ENCODE measurements at regions not wholly inside any gene's neighbourhood (a gene's known extent, or its start where the extent isn't known, plus 50 kb on each side); places are given as distances from the start of the nearest gene placed in this dataset.
"Not testable (repeated sequence)": the region's sequence is repeated elsewhere in the genome, so short reads cannot be mapped to it uniquely, and the experiment has no call there.

GRCh38 chr14:25375639-25376038 is 325.7 kb upstream of the STXBP6 start:
- Mint-ChIP-seq H3K9me3 (peaks cover 5% of the 10 kb centered on the region), H3K4me3 (no peak overlapping the region), H3K36me3 (ENCODE audit: low read depth) (no peaks in the 10 kb centered on the region), H3K27me3 (ENCODE audit: low read depth) (peaks cover 42% of the 10 kb centered on the region), H3K4me1 (no peaks in the 10 kb centered on the region), H3K27ac (ENCODE audit: unreplicated experiment) (no peak overlapping the region)
- TF ChIP-seq CTCF (conservative IDR thresholded peaks at IDR 0.05) = no peak
- no peak for DNase-seq (ENCODE audit: low read depth, low spot score)

GRCh38 chr14:25371068-25371467 is 321.1 kb upstream of the STXBP6 start:
- peaks cover 14% of the 10 kb centered on the region for H3K27me3 Mint-ChIP-seq (ENCODE audit: low read depth)
- no peaks in the 10 kb centered on the region for H3K36me3 Mint-ChIP-seq (ENCODE audit: low read depth)
- no peak for TF ChIP-seq CTCF (conservative IDR thresholded peaks at IDR 0.05)
- no peaks in the 10 kb centered on the region for H3K4me1 Mint-ChIP-seq
- no peak overlapping the region for H3K4me3 Mint-ChIP-seq
- H3K27ac Mint-ChIP-seq (ENCODE audit: unreplicated experiment) = no peak overlapping the region
- DNase-seq (ENCODE audit: low read depth, low spot score) = no peak
- H3K9me3 Mint-ChIP-seq = peaks cover 7% of the 10 kb centered on the region

DNA sequence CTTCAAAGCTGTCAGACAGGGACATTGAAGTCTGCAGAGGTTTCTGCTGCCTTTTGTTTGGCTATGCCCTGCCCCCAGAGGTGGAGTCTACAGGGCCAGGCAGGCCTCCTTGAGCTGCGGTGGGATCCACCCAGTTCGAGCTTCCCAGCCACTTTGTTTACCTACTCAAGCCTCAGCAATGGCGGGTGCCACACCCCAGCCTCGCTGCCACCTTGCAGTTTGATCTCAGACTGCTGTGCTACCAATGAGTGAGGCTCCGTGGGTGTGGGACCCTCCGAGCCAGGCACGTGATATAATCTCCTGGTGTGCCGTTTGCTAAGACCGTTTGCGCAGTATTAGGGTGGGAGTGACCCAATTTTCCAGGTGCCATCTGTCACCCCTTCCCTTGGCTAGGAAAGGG is 320.1 kb upstream of the STXBP6 start:
- H3K4me1 Mint-ChIP-seq; H3K27ac Mint-ChIP-seq (ENCODE audit: unreplicated experiment); DNase-seq (ENCODE audit: low read depth, low spot score): not testable (repeated sequence)

DNA sequence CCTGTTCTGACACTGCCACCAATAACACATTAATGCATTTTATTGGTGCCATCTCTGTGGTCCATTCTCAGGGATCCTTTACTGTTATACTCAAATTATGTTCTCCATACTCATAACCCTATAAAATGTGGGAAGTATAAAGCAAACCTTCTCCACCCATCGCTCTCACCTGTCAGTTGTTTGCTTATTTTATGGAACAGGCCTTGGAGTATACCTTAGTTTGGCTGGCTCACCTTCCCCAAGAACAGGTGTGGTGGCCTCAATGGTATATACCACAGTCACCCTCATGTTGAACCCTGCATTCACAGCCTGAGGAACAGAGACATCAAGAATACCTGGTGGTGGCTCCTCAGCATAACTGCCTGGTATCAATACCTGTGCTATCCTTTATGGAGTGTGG is 308.4 kb upstream of the STXBP6 start:
- DNase-seq (ENCODE audit: low read depth, low spot score) = no peak
- TF ChIP-seq CTCF (conservative IDR thresholded peaks at IDR 0.05) = no peak
- no peaks in the 10 kb centered on the region for H3K4me1 Mint-ChIP-seq
- peaks cover 9% of the 10 kb centered on the region for H3K27me3 Mint-ChIP-seq (ENCODE audit: low read depth)
- peaks cover 7% of the 10 kb centered on the region for H3K9me3 Mint-ChIP-seq
- H3K36me3 Mint-ChIP-seq (ENCODE audit: low read depth) = no peaks in the 10 kb centered on the region
- H3K4me3 Mint-ChIP-seq = no peak overlapping the region
- H3K27ac Mint-ChIP-seq (ENCODE audit: unreplicated experiment) = no peak overlapping the region

More for the DNA sequence above, 320.1 kb upstream of the STXBP6 start:
- not testable (repeated sequence) for H3K4me3 Mint-ChIP-seq; H3K36me3 Mint-ChIP-seq (ENCODE audit: low read depth); H3K9me3 Mint-ChIP-seq
- peaks cover 14% of the 10 kb centered on the region for H3K27me3 Mint-ChIP-seq (ENCODE audit: low read depth)

DNA sequence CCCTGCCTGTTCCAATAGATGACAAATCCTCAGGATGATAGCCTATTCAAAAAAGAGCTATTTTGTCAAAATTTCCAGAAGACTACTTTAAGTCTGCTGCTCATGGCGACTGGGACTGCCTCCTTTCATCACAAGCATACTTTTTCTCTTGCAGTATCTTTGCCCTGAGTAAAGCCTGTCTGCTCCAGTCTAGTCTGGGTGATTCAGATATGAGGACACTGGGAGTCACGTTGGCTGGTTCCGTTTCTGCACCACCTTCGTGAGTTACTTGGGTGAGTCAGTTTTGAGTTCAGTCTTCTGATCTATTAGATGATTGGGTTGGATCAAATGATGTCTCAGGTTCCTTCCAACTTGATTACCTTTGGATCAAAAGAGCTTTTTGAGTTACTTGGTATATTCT is 301.3 kb upstream of the STXBP6 start:
- no peaks in the 10 kb centered on the region for H3K36me3 Mint-ChIP-seq (ENCODE audit: low read depth)
- H3K4me1 Mint-ChIP-seq = no peaks in the 10 kb centered on the region
- H3K27me3 Mint-ChIP-seq (ENCODE audit: low read depth) = peaks cover 9% of the 10 kb centered on the region
- no peak for DNase-seq (ENCODE audit: low read depth, low spot score)
- H3K27ac Mint-ChIP-seq (ENCODE audit: unreplicated experiment) = no peak overlapping the region
- H3K4me3 Mint-ChIP-seq = no peak overlapping the region
- H3K9me3 Mint-ChIP-seq = peaks cover 2% of the 10 kb centered on the region
- TF ChIP-seq CTCF (conservative IDR thresholded peaks at IDR 0.05) = no peak

GRCh38 chr14:25350802-25351201 is 300.9 kb upstream of the STXBP6 start:
- TF ChIP-seq CTCF (conservative IDR thresholded peaks at IDR 0.05) = no peak
- no peak overlapping the region for H3K4me3 Mint-ChIP-seq
- no peaks in the 10 kb centered on the region for H3K36me3 Mint-ChIP-seq (ENCODE audit: low read depth)
- peaks cover 9% of the 10 kb centered on the region for H3K27me3 Mint-ChIP-seq (ENCODE audit: low read depth)
- H3K4me1 Mint-ChIP-seq = no peaks in the 10 kb centered on the region
- DNase-seq (ENCODE audit: low read depth, low spot score) = no peak
- no peak overlapping the region for H3K27ac Mint-ChIP-seq (ENCODE audit: unreplicated experiment)
- peaks cover 2% of the 10 kb centered on the region for H3K9me3 Mint-ChIP-seq

All from neural crest cell (in vitro differentiated cells).